ENCODE measurements at regions not wholly inside any gene's neighbourhood (a gene's known extent, or its start where the extent isn't known, plus 50 kb on each side); places are given as distances from the start of the nearest gene placed in this dataset.

DNA sequence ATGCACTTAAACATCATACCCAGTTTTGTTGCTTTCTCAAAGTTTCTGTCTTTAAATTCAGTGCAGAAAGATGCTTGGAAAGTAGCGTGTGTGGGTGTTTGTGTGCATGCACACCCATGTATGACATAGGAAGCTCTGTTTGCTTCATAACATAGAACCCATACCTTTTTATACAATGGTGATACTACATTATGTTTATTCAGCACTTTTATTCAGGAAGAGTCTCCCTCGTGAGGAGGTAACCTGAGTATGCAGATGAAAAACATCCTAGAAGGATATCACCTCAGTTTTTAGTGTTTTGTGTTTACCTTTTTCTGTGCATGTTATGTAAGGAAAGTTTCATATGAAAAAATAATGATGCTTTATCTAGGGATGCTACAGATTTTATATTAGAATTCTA, 111.2 kb downstream of the SST start:
- no peak overlapping the region for H3K4me2 ChIP-seq (ENCODE audit: low read length)
- no peaks in the 10 kb centered on the region for H3K27me3 ChIP-seq (ENCODE audit: insufficient read depth, low read depth, low read length)
- no peak for TF ChIP-seq POLR2AphosphoS5 (IDR thresholded peaks at IDR 0.05)
- TF ChIP-seq RAD21 (conservative IDR thresholded peaks at IDR 0.05) = no peak
- TF ChIP-seq EP300 (conservative IDR thresholded peaks at IDR 0.05; ENCODE audit: poor library complexity, severe bottlenecking) = no peak
- TF ChIP-seq, protein P1, sequence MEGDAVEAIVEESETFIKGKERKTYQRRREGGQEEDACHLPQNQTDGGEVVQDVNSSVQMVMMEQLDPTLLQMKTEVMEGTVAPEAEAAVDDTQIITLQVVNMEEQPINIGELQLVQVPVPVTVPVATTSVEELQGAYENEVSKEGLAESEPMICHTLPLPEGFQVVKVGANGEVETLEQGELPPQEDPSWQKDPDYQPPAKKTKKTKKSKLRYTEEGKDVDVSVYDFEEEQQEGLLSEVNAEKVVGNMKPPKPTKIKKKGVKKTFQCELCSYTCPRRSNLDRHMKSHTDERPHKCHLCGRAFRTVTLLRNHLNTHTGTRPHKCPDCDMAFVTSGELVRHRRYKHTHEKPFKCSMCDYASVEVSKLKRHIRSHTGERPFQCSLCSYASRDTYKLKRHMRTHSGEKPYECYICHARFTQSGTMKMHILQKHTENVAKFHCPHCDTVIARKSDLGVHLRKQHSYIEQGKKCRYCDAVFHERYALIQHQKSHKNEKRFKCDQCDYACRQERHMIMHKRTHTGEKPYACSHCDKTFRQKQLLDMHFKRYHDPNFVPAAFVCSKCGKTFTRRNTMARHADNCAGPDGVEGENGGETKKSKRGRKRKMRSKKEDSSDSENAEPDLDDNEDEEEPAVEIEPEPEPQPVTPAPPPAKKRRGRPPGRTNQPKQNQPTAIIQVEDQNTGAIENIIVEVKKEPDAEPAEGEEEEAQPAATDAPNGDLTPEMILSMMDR (IDR thresholded peaks at IDR 0.05; ENCODE audit: poor library complexity, severe bottlenecking) = no peak
- no peak for TF ChIP-seq EZH2 (IDR thresholded peaks at IDR 0.05; ENCODE audit: borderline replicate concordance, insufficient read depth, low read length, poor library complexity, severe bottlenecking)
- TF ChIP-seq MXI1 (conservative IDR thresholded peaks at IDR 0.05; ENCODE audit: poor library complexity, severe bottlenecking) = no peak
- TF ChIP-seq SMC3 (conservative IDR thresholded peaks at IDR 0.05; ENCODE audit: poor library complexity) = no peak
- no peak for TF ChIP-seq TAF1 (IDR thresholded peaks at IDR 0.05; ENCODE audit: low read depth)
- TF ChIP-seq, protein P2, sequence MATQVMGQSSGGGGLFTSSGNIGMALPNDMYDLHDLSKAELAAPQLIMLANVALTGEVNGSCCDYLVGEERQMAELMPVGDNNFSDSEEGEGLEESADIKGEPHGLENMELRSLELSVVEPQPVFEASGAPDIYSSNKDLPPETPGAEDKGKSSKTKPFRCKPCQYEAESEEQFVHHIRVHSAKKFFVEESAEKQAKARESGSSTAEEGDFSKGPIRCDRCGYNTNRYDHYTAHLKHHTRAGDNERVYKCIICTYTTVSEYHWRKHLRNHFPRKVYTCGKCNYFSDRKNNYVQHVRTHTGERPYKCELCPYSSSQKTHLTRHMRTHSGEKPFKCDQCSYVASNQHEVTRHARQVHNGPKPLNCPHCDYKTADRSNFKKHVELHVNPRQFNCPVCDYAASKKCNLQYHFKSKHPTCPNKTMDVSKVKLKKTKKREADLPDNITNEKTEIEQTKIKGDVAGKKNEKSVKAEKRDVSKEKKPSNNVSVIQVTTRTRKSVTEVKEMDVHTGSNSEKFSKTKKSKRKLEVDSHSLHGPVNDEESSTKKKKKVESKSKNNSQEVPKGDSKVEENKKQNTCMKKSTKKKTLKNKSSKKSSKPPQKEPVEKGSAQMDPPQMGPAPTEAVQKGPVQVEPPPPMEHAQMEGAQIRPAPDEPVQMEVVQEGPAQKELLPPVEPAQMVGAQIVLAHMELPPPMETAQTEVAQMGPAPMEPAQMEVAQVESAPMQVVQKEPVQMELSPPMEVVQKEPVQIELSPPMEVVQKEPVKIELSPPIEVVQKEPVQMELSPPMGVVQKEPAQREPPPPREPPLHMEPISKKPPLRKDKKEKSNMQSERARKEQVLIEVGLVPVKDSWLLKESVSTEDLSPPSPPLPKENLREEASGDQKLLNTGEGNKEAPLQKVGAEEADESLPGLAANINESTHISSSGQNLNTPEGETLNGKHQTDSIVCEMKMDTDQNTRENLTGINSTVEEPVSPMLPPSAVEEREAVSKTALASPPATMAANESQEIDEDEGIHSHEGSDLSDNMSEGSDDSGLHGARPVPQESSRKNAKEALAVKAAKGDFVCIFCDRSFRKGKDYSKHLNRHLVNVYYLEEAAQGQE (IDR thresholded peaks at IDR 0.05; ENCODE audit: borderline replicate concordance) = no peak
- H3K79me2 ChIP-seq (replicated peaks; ENCODE audit: insufficient read depth, low read length) = no peaks in the 10 kb centered on the region
- H2AFZ ChIP-seq (ENCODE audit: low read depth, low read length) = no peak overlapping the region
- H3K9me2 ChIP-seq (ENCODE audit: insufficient read depth, low read length) = no peaks in the 10 kb centered on the region
- no peaks in the 10 kb centered on the region for H4K20me1 ChIP-seq (ENCODE audit: insufficient read depth)
- H3K4me3 ChIP-seq (ENCODE audit: low read length) = no peak overlapping the region
- H3F3A ChIP-seq (ENCODE audit: insufficient read depth, low read length, poor library complexity, severe bottlenecking) = no peaks in the 10 kb centered on the region
- no peak overlapping the region for H3K27ac ChIP-seq (ENCODE audit: low read length)
- H3K36me3 ChIP-seq (ENCODE audit: insufficient read depth, low read length) = no peaks in the 10 kb centered on the region
- H3K9me3 ChIP-seq (ENCODE audit: low read length) = no peaks in the 10 kb centered on the region
- H3K9ac ChIP-seq (ENCODE audit: low read length) = no peak overlapping the region

- H3K4me2 ChIP-seq (ENCODE audit: low read length) = no peak overlapping the region
- H4K20me1 ChIP-seq (ENCODE audit: insufficient read depth) = no peaks in the 10 kb centered on the region
- H3K79me2 ChIP-seq (replicated peaks; ENCODE audit: insufficient read depth, low read length) = no peaks in the 10 kb centered on the region
- no peak overlapping the region for H3K9ac ChIP-seq (ENCODE audit: low read length)
- H3K36me3 ChIP-seq (ENCODE audit: insufficient read depth, low read length) = no peaks in the 10 kb centered on the region
- H2AFZ ChIP-seq (ENCODE audit: low read depth, low read length) = no peak overlapping the region
- no peak overlapping the region for H3K4me3 ChIP-seq (ENCODE audit: low read length)
- no peaks in the 10 kb centered on the region for H3F3A ChIP-seq (ENCODE audit: insufficient read depth, low read length, poor library complexity, severe bottlenecking)
- H3K27ac ChIP-seq (ENCODE audit: low read length) = no peak overlapping the region
- H3K27me3 ChIP-seq (ENCODE audit: insufficient read depth, low read depth, low read length) = no peaks in the 10 kb centered on the region
- no peak for TF ChIP-seq EP300 (conservative IDR thresholded peaks at IDR 0.05; ENCODE audit: poor library complexity, severe bottlenecking)
- no peak for TF ChIP-seq SMC3 (conservative IDR thresholded peaks at IDR 0.05; ENCODE audit: poor library complexity)
- TF ChIP-seq, protein P2 (IDR thresholded peaks at IDR 0.05; ENCODE audit: borderline replicate concordance) = no peak
- no peaks in the 10 kb centered on the region for H3K9me2 ChIP-seq (ENCODE audit: insufficient read depth, low read length)
- H3K9me3 ChIP-seq (ENCODE audit: low read length) = no peaks in the 10 kb centered on the region
These were observed 118.8 kb downstream of the SST start for GRCh38 chr3:187551416-187551815.
